ENCODE measurements at regions not wholly inside any gene's neighbourhood (a gene's known extent, or its start where the extent isn't known, plus 50 kb on each side); places are given as distances from the start of the nearest gene placed in this dataset.

GRCh38 chr9:23545728-23546127 is 280.3 kb downstream of the ELAVL2 start:
- TF ChIP-seq CTCF (conservative IDR thresholded peaks at IDR 0.05; ENCODE audit: low read length) (no peak), EZH2phosphoT487 (IDR thresholded peaks at IDR 0.05; ENCODE audit: borderline replicate concordance, low read depth, low read length) (no peak)

All from OCI-LY7 (cell line).